Activated gamma-delta T cell treated with Interleukin-2 at 50 U/mL for 16 hours (primary cell): ENCODE measurements at regions not wholly inside any gene's neighbourhood (a gene's known extent, or its start where the extent isn't known, plus 50 kb on each side); places are given as distances from the start of the nearest gene placed in this dataset.

Experiments used
- DNase-seq: peaks from one replicate; pipeline ENCODE4 v3.0.0-alpha.2; 2020

DNA sequence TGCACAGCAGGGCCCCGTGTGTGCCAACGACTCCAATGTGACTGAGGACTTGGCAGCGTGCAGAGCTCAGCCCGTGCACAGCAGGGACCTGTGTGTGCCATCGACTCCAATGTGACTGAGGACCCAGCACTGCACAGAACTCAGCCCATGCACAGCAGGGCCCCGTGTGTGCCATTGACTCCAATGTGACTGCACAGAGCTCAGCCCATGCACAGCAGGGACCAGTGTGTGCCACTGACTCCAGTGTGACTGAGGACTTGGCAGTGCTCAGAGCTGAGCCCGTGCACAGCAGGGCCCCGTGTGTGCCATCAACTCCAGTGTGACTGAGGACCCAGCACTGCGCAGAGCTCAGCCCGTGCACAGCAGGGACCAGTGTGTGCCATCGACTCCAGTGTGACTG, 347.8 kb upstream of the B3GAT1 start:
- DNase-seq: no peak

GRCh38 chr11:134759274-134759673, 347.2 kb upstream of the B3GAT1 start:
- DNase-seq: no peak

- no peak for DNase-seq
Measured at GRCh38 chr11:134758342-134758931, 346.4 kb upstream of the B3GAT1 start.

- DNase-seq: no peak
Measured at GRCh38 chr11:134757633-134758032, 345.6 kb upstream of the B3GAT1 start.

DNA sequence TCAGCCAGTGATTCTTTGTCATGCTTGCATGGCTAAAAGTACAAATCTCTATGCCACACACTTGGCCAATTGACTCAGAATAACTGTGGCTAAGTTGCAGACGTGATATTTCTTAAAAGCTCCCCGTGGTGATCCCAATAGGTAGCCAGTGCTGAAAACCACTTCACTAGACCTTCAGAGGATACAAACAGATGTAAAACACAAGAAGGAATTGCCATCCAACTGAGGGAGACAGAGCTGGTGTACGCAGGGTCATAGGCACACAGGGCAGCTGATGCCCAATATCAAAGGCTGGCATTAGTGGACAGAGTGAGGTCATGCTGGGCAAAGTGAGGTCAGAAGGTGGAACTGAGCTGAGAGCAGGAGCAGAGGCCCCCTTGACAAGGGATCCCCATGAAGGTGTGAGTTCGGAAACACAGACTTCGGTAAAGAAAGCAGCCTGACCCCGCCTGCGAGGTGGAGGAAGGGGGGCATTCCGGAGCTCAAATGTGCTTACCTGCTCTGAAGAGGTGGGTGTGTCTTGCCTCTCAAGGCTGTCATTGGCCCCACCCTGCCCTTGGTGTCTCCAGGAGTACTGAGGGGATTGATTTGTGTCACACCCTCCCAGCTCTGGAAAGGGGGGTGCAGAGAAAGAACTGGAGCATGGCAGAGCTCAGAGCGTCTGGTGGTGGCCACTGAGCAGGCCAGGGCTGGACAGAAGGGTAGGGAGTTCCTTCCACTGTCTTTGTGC, 344.9 kb upstream of the B3GAT1 start:
- no peak for DNase-seq

DNA sequence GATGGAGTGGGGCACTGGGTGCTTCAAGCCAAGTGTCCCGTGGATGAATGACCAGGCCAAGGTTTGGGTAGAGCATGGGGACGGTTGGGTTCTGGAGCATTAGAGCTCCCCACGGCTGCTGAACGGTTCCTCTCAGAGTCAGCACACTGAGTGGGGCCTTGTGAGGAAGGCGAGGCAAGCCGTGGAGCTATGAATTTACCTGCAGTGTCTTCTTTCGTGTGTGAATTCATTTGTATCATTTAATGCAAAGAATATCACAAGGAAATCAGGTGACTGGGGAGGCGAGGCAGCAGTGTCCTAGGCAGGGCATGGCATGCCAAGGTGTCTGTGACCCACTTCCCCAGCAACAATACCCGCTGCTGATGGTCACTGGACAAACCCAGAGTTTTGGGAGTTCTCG, 343.5 kb upstream of the B3GAT1 start:
- no peak for DNase-seq

GRCh38 chr11:134754521-134755198, 342.6 kb upstream of the B3GAT1 start:
- no peak for DNase-seq

DNA sequence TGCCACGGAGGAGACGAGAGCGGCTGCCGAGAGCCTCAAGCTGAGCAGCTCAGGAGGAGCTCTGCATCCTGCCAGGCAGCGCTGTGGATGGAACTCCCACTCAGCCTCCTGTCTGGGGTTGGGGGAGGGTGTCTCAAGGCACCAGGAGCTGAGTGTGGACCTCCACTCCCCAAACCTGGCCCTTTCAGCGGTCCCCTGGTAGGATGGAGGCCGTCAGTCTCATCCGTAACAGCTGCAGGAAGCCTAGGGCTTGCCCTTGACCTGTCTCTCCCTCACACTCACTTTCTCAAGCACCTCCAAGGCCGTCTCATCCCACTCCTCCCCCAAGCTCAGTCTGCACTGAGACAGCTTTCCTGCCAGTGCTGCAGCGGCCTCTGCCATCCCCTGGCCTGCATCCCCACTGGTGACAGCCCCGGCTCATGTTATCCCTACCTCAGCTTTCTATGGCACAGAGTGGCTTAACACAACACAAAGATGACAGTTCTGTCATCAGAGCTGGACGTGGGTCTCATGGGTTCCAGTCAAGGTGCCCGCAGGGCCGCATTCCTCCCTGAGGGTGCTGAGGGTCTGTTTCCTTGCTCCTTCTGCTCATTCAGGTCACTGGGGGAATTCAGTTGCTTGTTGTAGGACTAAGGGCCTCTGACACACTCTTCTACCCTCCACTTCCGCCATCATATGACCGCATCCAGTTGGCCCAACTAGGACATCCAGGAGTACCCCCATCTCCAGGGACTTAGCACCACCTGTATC, 341.9 kb upstream of the B3GAT1 start:
- DNase-seq: no peak

DNA sequence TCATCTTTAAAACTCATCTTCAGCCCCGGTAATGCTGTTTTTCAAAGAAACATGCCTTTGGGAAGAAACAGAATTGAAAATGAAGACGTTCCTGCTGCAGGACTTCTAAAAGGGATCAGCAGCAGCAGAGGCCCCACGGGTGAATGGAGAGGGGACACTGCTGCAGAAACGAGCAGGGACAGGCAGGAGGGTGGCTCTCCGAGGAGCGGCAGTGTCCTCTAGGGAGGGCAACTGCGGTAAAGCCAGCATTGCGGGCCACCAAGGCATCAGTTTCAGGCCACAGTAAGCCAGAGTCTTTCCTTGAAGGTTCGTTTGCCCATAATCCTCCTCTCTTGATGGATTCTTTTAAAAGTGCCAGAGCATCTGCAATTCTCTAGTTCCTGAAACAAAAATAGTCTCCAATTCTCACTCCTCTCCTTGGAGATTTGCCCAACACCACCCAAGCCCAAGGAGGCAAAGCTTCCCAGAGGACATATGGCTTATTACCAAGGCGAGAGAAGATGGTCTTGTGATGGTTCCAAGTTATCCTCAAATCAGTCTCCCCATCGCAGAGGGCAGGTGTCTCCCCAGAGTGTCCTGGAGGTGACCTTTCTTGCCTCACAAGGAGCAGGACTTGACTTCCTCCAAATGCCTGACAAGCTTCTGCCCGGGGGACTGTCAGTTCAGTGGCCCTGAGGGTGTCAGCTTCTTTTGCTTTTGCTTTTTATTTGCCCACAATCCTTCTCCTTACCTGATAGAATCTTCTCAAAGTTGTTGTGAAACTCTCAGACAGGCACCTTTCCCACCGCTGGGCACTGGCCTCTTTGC, 341.1 kb upstream of the B3GAT1 start:
- DNase-seq: no peak

DNA sequence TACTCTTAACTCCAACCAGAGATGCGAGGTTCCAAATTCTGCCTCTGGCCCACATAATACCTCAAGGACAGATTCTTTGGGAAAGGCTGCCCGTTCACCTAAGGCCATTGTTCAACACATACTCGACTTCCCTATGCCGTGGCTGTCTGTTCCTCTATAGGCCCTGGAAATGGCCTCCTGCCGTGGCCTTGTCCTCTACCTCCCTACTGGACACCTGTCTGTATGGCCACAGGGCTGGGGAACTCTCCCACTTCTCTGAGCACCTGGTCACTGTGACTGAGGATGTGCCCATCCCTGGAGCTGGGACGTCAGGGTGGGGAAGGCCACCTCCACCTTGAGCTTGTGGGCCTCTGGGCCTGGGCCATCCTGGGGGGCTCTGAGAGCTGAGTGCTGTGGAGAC, 340.5 kb upstream of the B3GAT1 start:
- DNase-seq: no peak

- DNase-seq: no peak
Measured at GRCh38 chr11:134751766-134752165, 339.7 kb upstream of the B3GAT1 start.

DNA sequence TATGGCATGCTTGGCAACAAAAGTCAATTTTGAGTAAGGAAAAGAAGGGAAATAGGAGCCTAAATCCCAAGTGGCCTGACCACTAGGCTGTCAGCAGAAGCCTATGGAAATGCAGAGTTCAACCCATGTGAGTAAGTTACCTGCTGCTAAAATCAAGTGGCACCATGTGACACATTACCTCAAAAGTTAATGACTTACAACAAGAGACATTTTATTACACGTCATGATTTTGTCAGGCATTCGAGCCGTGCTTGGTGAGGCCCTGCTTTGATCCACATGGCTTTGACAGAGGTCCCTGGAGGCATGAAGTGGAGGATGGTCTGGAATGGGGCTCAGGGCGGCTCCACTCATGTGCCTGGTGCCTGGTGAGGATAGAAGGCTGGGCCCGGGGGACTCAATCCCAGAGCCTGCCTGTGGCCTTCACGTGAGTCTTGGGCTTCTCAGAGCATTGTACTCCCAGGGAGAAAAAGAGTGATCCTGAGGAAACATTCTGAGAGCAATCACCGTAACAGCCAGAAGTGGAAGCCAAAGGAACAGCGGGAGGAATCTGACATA, 339.1 kb upstream of the B3GAT1 start:
- DNase-seq: no peak

- no peak for DNase-seq
Measured at GRCh38 chr11:134750619-134751018, 338.6 kb upstream of the B3GAT1 start.

- no peak for DNase-seq
Measured at GRCh38 chr11:134749040-134749839, 337.2 kb upstream of the B3GAT1 start.

DNA sequence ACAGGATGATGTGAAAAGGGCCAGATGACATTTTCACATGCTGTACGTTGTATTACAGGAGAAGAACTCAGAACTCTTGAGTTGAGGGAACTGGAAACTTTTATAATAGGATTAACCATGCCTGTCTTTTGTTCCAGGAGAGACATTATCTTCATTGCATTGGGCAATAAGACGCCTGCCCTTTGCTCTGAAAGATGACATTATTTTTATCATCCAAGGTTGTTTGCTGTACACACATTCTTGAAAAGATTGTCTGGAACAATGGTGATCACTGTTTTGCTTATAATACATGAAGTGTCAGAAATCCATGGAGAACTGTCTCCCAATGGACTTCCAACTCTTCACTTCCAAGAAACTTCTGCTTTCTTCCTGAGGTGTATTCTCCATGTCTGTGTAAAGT, 334.6 kb upstream of the B3GAT1 start:
- no peak for DNase-seq

- DNase-seq: no peak
Measured at GRCh38 chr11:134745456-134745855, 333.4 kb upstream of the B3GAT1 start.

DNA sequence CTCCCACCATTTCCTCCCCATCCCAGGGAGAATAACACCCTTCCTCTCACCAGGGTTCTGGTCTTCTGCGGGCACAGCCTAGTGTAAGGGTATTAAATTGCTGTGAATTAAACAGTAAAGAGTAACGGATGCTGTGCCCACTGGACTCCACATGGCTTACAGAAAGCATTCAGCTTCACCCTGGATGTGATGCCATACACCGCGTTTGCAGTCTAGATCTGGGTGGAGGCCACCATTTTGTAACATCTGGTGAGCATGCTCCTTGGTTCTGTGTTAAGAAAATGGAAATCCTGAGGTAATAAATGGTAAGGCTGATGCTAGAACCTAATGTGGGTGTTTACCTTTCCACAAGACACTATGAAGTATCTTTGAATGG, 331.8 kb upstream of the B3GAT1 start:
- no peak for DNase-seq

GRCh38 chr11:134742956-134743819, 331.1 kb upstream of the B3GAT1 start:
- no peak for DNase-seq

DNA sequence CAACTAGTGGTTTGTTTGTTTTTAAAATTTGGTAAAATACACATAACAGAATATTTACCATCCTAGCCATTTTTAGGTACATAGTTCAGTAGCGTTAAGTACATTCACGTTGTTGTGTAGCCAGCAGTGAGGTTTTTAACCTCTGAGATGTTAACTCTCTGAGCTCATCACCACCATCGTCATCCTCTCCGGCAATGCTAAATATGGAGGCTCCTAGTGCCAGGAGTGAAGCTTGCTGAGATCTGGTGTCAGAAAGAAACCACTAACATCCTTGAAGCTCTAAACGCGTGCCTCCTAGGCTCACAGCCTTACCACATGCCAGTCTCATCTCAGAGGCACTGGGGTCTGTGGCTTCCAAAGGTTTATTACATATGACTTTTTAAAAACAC, 330.2 kb upstream of the B3GAT1 start:
- DNase-seq: no peak

DNA sequence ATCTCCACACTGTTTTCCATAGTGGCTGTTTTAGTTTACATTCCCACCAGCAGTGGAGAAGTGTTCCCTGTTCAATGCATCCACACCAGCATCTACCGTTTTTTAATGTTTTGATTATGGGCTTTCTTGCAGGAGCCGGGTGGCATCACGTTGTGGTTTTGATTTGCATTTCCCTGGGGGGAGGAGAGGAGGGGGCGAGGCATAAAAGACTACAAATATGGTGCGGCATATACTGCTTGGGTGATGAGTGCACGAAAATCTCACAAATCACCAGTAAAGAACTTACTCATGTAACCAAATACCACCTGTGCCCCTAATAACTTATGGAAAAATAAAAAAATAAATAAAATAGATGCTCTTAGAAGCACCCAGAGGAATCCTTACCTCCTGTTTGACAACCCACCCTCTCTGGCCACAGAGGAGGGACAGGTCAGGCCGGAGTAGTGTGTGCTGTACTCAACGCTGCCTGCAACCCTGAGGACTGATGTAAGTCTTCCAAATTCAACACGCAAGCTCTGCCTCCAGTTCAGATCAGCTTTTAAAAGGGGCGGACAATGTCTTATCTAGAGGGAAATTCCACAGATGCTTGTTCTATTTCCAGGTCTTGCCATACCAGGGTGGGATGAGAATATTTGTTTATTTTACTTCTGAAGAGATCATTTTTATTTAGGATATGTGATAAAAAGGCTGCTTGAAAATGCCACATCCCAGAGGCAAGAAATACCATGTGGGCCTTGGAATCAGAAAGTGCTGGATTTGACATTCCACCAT, 329.6 kb upstream of the B3GAT1 start:
- DNase-seq: no peak
